ENCODE measurements at regions not wholly inside any gene's neighbourhood (a gene's known extent, or its start where the extent isn't known, plus 50 kb on each side); places are given as distances from the start of the nearest gene placed in this dataset.

GRCh38 chr4:106816496-106816895 lies 219.6 kb downstream of the DKK2 start:
- TF ChIP-seq GATA3 (IDR thresholded peaks at IDR 0.05; ENCODE audit: low read depth, low read length) (no peak), GATA2 (IDR thresholded peaks at IDR 0.05; ENCODE audit: low read depth, low read length) (no peak)

Data from SH-SY5Y (cell line).